Keratinocyte (primary cell): ENCODE measurements at regions not wholly inside any gene's neighbourhood (a gene's known extent, or its start where the extent isn't known, plus 50 kb on each side); places are given as distances from the start of the nearest gene placed in this dataset.

Source experiments
- DNase-seq: peaks from one replicate; pipeline ENCODE4 v3.0.0-alpha.2; 2011; ENCODE audit warnings: low read depth, missing footprints, low spot score
- FAIRE-seq: peaks from 2 replicates; lab custom pipeline; 2011; peaks lifted over from hg19 to GRCh38; lab: Jason Lieb, UNC
- H2AFZ ChIP-seq: 2 replicates; pipeline ENCODE4 v1.6.0; 2012; ENCODE audit warnings: low read length, control low read depth, inconsistent platforms; ENCODE audit not compliant: control insufficient read depth
- H3K27ac ChIP-seq: 2 replicates; pipeline ENCODE4 v1.5.1; 2011; ENCODE audit warnings: low read length; ENCODE audit not compliant: control insufficient read depth, insufficient read depth
- H3K27me3 ChIP-seq: 3 replicates; pipeline ENCODE4 v1.6.0; 2011; ENCODE audit warnings: low read length; ENCODE audit not compliant: control insufficient read depth, insufficient read depth; ENCODE audit errors: extremely low read depth
- H3K36me3 ChIP-seq, 2 experiments: 2 replicates in 1 of 2; 3 replicates in 1 of 2; pipeline ENCODE4 v1.5.1; 2011; ENCODE audit warnings: low read length in 2 of 2, mild to moderate bottlenecking in 1 of 2; ENCODE audit not compliant: control insufficient read depth in 2 of 2, insufficient read depth in 2 of 2; ENCODE audit errors: extremely low read depth in 1 of 2
- H3K4me1 ChIP-seq: 3 replicates; pipeline ENCODE4 v1.5.1; 2011; ENCODE audit warnings: low read length; ENCODE audit not compliant: control insufficient read depth, insufficient read depth; ENCODE audit errors: extremely low read depth
- H3K4me2 ChIP-seq: 3 replicates; pipeline ENCODE4 v1.6.0; 2011; ENCODE audit warnings: low read depth, low read length; ENCODE audit not compliant: control insufficient read depth, insufficient read depth; ENCODE audit errors: extremely low read depth
- H3K4me3 ChIP-seq, 3 experiments: fragments of 200-600 bp in 1 of 3; sonication (generic) in 1 of 3; 2 replicates in 2 of 3; 3 replicates in 1 of 3; pipeline ENCODE4 v1.5.1; 2011 to 2016; ENCODE audit warnings: low read length in 3 of 3, mild to moderate bottlenecking in 3 of 3, control low read depth in 2 of 3, inconsistent platforms in 1 of 3, low read depth in 1 of 3, mixed read lengths in 1 of 3, mixed run types in 1 of 3, moderate library complexity in 1 of 3; ENCODE audit not compliant: control insufficient read depth in 2 of 3, insufficient read depth in 2 of 3; ENCODE audit errors: extremely low read depth in 1 of 3
- H3K79me2 ChIP-seq: 2 replicates; pipeline ENCODE4 v1.6.0; 2012; ENCODE audit warnings: low read length; ENCODE audit not compliant: control insufficient read depth, insufficient read depth
- H3K9ac ChIP-seq: 3 replicates; pipeline ENCODE4 v1.6.0; 2011; ENCODE audit warnings: low read length; ENCODE audit not compliant: control insufficient read depth, insufficient read depth; ENCODE audit errors: extremely low read depth
- H3K9me1 ChIP-seq: 3 replicates; pipeline ENCODE4 v1.6.0; 2011; ENCODE audit warnings: low read length; ENCODE audit not compliant: control insufficient read depth, insufficient read depth; ENCODE audit errors: extremely low read depth
- H3K9me3 ChIP-seq: 2 replicates; pipeline ENCODE4 v1.5.1; 2012; ENCODE audit warnings: low read depth, low read length; ENCODE audit not compliant: control insufficient read depth
- H4K20me1 ChIP-seq: 3 replicates; pipeline ENCODE4 v1.6.0; 2011; ENCODE audit warnings: low read length; ENCODE audit not compliant: control insufficient read depth, insufficient read depth; ENCODE audit errors: extremely low read depth
- EZH2 ChIP-seq: IDR thresholded peaks from one replicate; pipeline ENCODE4 v1.6.1; 2012; ENCODE audit warnings: inconsistent platforms, mild to moderate bottlenecking, low read length, moderate library complexity
- dilution Hi-C: fragments of 300-500 bp; cut with MboI; formaldehyde crosslinking; loops from one replicate; pipeline ENCODE4 v1.7.0; 2020; ENCODE audit warnings: low sequenced_read_pairs; ENCODE audit not compliant: extremely low pct_ligation_motif_present
- TF ChIP-seq, protein P1 (sequence below), 3 experiments: IDR thresholded peaks in 1 of 3; conservative IDR thresholded peaks in 1 of 3; optimal IDR thresholded peaks in 1 of 3; 2 replicates in 2 of 3; 3 replicates in 1 of 3; pipeline versions ENCODE3 to v1.5.1; 2011; ENCODE audit warnings: low read length in 3 of 3, mild to moderate bottlenecking in 3 of 3, moderate library complexity in 2 of 3, control low read depth in 1 of 3, inconsistent platforms in 1 of 3; ENCODE audit not compliant: insufficient read depth in 2 of 3; ENCODE audit errors: extremely low read depth in 1 of 3

DNA sequence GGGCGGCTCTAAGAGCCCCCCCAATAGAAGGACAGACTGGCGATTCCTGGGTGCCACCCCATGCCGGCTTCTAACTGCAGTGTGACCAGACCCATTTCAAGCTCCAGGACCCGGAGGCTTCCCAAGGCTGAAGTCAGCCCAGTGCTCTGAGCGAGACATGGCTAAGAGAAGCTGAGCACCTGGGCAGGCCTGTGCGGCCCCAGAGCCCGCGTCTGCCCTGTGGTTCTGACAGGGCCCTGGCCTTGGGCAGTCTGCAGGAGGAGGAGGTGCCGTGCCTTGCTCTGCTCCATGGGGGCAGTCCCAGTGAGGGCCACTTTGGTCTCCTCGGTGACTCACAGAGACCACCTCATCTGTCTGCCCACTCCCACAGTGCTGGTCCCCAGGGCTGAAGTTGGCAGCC lies 1314.2 kb downstream of the BRD1 start:
- no peaks in the 10 kb centered on the region for H3K4me1 ChIP-seq
- no peaks in the 10 kb centered on the region for H4K20me1 ChIP-seq
- no peaks in the 10 kb centered on the region for H3K36me3 ChIP-seq
- no peak overlapping the region for H3K4me2 ChIP-seq
- H3K9me1 ChIP-seq: no peaks in the 10 kb centered on the region
- H3K27me3 ChIP-seq: no peaks in the 10 kb centered on the region
- H2AFZ ChIP-seq: no peak overlapping the region
- dilution Hi-C loops: no loop called here
- no peak overlapping the region for H3K27ac ChIP-seq
- no peak overlapping the region for H3K9ac ChIP-seq
- H3K9me3 ChIP-seq: peaks cover 4% of the 10 kb centered on the region
- H3K79me2 ChIP-seq: no peaks in the 10 kb centered on the region
- FAIRE-seq (no peak), DNase-seq (no peak)
- no peak overlapping the region for H3K4me3 ChIP-seq
- TF ChIP-seq, protein P1, sequence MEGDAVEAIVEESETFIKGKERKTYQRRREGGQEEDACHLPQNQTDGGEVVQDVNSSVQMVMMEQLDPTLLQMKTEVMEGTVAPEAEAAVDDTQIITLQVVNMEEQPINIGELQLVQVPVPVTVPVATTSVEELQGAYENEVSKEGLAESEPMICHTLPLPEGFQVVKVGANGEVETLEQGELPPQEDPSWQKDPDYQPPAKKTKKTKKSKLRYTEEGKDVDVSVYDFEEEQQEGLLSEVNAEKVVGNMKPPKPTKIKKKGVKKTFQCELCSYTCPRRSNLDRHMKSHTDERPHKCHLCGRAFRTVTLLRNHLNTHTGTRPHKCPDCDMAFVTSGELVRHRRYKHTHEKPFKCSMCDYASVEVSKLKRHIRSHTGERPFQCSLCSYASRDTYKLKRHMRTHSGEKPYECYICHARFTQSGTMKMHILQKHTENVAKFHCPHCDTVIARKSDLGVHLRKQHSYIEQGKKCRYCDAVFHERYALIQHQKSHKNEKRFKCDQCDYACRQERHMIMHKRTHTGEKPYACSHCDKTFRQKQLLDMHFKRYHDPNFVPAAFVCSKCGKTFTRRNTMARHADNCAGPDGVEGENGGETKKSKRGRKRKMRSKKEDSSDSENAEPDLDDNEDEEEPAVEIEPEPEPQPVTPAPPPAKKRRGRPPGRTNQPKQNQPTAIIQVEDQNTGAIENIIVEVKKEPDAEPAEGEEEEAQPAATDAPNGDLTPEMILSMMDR (optimal IDR thresholded peaks at IDR 0.05 in 1 of 3, IDR thresholded peaks at IDR 0.05 in 1 of 3, conservative IDR thresholded peaks at IDR 0.05 in 1 of 3; ENCODE audit: extremely low read depth in 1 of 3, insufficient read depth in 2 of 3, low read length in 3 of 3): no peak
- TF ChIP-seq EZH2: no peak

DNA sequence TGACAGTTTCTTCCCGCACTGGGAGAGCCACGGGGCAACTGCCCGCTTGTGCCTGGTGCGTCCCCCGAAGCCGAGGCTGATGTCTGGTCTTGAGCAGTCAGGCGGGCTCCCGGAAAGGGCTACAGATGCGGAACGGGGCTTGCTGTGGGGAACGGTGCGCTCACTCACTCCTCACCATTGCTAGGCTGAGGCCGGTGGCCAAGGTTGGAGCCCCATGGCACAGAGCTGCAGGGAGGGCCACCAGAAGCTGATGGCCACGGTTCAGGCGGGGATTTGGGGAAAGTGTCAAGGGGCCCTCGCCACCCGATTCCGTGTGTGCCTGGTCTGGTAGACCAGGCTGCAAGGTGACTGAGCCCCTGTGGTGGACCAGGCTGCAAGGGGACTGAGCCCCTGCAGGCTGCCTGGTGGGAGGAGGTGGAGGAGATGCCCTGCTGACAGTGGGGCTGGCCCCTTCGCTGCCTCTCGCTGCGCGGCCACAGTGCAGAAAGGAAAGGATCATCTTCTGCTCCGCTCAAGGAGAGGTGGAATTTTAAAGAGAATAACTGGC lies 1315.8 kb downstream of the BRD1 start:
- Histone ChIP-seq H3K9ac (no peak overlapping the region), H3K4me3 (no peak overlapping the region), H4K20me1 (no peaks in the 10 kb centered on the region), H2AFZ (no peak overlapping the region), H3K79me2 (no peaks in the 10 kb centered on the region), H3K27me3 (no peaks in the 10 kb centered on the region), H3K27ac (no peak overlapping the region), H3K9me3 (peaks cover 4% of the 10 kb centered on the region), H3K36me3 (no peaks in the 10 kb centered on the region), H3K4me1 (no peaks in the 10 kb centered on the region), H3K9me1 (no peaks in the 10 kb centered on the region), H3K4me2 (no peak overlapping the region)
- dilution Hi-C loops: no loop called here
- DNase-seq: no peak
- TF ChIP-seq, protein P1 (optimal IDR thresholded peaks at IDR 0.05 in 1 of 3, IDR thresholded peaks at IDR 0.05 in 1 of 3, conservative IDR thresholded peaks at IDR 0.05 in 1 of 3; ENCODE audit: extremely low read depth in 1 of 3, insufficient read depth in 2 of 3, low read length in 3 of 3): no peak
- TF ChIP-seq EZH2: no peak
- FAIRE-seq: no peak
